HG02852 (cell line): ENCODE measurements at regions not wholly inside any gene's neighbourhood (a gene's known extent, or its start where the extent isn't known, plus 50 kb on each side); places are given as distances from the start of the nearest gene placed in this dataset.
"Not testable (repeated sequence)": the region's sequence is repeated elsewhere in the genome, so short reads cannot be mapped to it uniquely, and the experiment has no call there.

Experiments used
- ATAC-seq: cut with Tn5 transposase; IDR thresholded peaks from one replicate; pipeline ENCODE4 v1.9.1; 2021; ENCODE audit warnings: mild to moderate bottlenecking, moderate library complexity; ENCODE audit not compliant: unreplicated experiment

DNA sequence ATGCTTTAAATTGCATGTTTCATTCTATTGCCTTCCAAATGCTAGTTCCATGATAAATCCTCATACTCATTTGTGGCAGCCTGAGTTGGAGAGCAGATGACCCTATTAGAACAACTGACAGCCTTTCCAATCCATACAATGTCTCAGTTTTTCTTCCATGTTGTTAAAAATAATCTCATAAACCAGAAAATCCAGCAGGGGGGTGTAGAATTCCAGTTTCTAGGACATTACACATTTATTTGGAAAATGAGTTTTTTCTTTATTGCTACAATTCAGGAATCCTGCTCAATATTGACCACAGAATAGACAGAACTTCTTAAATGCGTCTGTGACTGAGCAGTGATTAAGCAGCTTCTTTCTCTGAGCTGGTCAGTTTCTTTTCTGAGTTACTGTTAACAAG, 174.2 kb upstream of the ATP10A start:
- ATAC-seq: no peak

DNA sequence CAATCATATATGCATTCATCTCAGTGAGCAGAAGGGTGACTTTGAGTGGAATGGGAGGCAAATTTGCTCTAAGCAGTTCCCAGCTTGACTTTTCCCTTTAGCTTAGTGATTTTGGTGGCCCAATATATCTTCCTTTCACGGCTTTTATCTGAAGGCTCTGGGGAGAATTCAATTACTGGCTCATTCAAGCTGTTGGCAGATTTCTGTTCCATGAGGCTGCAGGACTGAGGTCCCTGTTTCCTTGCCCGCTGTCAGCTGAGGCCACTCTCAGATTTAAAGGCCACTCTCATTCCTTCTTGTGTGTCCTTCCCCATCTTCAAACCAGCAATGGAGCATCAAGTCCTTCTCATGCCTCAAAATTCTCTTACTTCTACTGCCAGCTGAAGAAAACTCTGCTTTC, 170.4 kb upstream of the ATP10A start:
- no peak for ATAC-seq

DNA sequence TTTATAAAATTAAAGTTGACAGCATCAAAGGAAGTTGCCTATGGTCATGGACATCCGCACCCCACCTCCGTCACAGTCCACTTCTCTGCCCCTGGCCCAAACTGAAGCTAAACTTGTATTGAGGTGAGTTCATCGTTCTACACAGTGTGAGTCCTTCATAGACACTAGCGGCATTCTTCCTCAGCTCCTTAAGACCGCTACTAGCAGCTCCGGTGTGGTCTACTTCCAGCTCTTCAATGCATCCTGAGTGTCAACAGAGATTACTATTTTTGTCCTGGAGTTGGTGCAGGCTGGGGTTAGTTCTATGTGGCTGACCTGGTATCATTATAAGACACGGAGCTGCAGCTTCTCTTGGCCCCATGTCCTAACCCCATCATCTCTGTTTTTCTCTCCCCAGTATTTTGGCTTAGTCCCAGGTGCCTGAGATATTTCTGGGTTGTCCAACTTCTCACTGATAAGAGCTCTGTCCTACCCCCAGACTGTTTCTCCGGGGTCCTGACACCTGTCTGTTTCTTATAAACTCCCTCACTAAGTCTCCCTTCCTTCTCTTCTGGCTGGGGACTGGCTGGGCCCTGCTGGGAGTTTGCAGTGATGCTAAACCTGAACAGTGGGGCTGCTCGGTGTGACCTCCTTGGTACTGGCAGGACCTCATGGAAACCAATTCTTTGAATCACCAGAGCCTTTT, 169.2 kb upstream of the ATP10A start:
- ATAC-seq: no peak

- not testable (repeated sequence) for ATAC-seq
Observed at GRCh38 chr15:26029586-26029985, 166.5 kb upstream of the ATP10A start.

GRCh38 chr15:26029146-26029545, 166.0 kb upstream of the ATP10A start:
- no peak for ATAC-seq

DNA sequence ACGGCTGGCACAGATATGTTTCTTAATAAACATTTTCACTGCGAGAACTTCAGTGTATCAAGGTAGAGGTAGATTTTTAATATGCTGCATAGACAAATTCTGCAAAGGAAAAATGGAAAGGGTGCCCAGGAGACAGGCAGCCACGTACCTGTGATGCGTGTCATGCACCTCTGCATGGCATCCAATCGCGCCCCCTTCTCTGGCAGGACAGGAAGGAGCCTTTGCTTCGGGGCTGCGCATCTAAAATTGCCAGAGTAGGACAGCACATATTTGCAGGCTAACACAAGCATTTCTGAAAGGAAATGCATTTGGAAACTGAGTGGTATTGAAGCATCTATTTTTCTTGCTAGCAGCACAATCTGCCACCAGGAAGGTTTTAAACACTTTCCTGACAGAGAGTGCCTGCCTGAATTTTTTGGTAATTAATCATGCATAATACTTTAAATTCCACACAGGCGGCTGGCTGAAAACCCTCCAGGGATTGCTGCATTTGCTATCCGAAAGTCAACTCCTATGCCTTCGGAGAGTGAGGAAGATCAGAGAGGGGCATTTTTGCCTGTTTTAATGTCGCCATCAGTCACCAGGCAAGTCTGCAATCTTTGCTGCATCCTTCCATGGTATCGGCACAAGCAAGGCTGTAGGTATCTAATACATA, 165.1 kb upstream of the ATP10A start:
- ATAC-seq: no peak

DNA sequence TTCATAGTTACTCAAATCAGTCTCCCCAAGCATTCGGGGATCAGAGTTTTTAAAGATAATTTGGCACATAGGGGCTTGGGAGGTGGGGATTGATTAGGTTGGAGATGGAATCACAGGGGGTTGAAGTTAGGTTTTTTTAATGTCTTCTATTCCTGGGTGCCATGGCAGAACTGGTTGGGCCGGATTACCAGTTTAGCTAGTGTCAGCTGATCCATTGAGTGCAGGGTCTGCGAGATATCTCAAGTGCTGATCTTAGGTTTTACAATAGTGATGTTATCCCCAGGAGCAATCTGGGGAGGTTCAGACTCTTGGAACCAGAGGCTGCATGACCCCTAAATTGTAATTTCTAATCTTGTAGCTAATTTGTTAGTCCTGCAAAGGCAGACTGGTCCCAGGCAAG, 163.5 kb upstream of the ATP10A start:
- not testable (repeated sequence) for ATAC-seq

DNA sequence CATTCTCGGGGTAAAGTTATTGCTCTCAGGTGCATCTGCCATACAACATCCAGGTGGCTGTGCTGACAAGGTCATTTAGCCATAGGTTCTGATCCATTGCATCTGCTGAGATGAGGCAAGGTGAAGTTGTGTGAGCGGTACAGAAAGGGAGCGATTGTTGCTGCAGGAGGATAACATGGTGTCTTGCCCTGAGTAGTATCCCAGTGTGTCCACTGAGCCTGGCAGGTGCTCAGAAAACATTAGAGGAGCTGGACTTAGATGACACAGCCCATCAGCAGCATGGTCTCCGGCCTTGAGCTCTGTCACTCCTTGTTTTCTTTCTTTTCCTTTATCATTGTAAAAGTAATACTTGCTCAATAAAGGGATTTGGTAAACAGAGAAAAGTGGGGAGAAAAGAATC, 161.1 kb upstream of the ATP10A start:
- ATAC-seq: no peak

DNA sequence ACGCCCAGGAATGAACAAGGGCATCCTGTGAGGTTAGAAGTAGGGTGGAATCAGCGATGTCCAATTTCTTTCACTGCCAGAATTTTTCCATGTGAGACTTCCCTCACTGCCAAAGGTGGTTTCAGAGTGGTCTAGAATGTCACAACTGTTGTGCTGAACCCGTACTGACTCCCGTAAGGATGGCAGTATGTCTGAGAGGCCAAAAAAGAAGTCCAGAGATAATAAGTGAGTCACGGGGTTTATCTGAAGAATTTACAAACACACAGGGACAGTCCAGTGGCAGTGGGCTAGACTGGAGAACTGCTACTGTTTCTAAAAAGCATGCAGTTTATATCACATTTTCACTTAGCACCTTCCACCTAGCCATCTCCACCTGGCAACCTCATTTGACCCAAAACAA, 160.6 kb upstream of the ATP10A start:
- ATAC-seq: no peak

GRCh38 chr15:26023231-26023630, 160.1 kb upstream of the ATP10A start:
- ATAC-seq: no peak

DNA sequence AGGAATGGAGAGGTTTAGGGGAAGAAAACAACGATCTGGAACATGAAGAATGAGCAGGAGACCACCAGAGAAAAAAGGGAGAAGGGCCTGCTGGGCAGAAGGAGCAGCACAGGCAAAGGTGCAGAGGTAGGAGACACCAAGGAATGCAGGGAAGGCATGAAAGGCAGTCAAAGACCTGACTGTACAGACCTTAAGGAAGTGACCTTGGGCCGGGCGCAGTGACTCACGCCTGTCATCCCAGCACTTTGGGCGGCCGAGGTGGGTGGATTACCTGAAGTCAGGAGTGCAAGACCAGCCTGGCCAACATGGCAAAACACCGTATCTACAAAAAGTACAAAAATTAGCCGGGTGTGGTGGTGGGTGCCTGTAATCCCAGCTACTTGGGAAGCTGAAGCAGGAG, 157.7 kb upstream of the ATP10A start:
- no peak for ATAC-seq

DNA sequence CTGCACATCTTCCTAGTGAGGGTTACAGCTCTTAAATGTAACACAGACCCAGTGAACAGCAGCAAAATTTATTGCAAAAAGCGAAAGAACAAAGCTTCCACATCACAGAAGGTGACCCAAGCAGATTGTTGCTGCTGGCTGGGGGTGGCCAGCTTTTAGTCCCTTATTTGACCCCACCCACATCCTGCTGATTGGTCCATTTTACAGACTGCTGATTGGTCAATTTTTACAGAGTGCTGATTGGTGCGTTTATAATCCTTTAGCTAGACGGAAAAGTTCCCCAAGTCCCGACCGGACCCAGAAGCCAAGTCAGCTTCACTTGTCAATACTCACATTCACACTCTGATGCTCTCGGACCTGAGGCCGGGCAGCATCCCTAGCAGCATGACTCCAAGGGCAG, 154.5 kb upstream of the ATP10A start:
- ATAC-seq: no peak

GRCh38 chr15:26015516-26016075, 152.5 kb upstream of the ATP10A start:
- no peak for ATAC-seq

DNA sequence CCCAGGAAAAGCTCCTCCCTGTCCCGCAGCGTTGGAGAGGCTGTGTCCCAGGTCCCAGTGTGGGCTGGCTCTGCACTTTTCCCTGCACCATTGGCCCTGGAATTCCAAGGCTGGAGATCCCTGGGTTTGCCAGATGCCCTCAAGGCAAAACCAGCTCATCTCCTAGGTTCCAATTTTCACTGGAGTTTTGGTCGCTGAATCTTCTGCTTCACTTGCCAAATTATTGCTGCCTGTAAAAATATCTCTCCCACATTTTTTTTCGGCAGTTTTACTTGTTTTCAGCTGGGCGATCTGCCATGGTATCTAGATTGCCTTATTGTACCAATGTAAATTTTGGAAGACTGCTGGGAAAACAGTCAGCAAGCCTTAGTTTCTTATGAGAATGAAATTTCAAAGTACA, 150.9 kb upstream of the ATP10A start:
- no peak for ATAC-seq

DNA sequence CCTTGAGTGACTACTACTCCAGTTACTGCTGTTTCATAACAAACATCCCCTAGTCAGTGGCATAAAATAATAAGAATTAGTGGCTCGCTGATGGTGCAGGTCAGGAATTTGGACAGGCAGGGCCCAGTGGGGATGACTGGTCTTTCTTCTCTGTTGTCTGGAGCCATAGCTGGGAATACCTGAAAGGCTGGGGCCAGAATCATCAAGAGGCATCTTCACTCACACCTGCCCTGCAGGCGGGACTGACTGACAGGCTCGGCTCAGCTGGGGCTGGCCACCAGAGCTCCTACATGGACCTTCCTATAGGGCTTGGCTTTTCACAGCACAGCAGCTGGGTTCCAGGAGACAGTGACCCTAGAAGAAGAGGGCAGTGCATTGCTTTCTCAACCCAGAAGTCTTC, 148.8 kb upstream of the ATP10A start:
- no peak for ATAC-seq

DNA sequence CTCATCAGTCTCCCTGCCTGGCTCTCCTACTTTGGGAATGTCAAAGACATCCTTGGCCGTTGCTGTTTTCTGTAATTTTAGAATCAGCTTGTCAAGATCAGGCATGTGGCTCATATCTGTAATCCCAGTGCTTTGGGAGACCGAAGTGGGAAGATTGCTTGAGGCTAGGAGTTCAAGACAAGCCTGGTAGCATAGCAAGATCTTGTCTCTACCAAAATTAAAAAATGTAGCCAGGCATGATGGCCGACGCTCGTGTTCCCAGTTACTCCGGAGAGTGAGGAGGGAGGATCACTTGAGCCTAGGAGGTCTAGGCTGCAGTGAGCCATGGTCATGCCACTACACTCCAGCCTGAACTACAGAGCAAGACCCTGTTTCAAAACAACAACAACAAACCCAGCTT, 144.0 kb upstream of the ATP10A start:
- no peak for ATAC-seq

- no peak for ATAC-seq
Observed at GRCh38 chr15:26001201-26001600, 138.1 kb upstream of the ATP10A start.

- ATAC-seq: no peak
Observed at GRCh38 chr15:25993506-25993905, 130.4 kb upstream of the ATP10A start.

DNA sequence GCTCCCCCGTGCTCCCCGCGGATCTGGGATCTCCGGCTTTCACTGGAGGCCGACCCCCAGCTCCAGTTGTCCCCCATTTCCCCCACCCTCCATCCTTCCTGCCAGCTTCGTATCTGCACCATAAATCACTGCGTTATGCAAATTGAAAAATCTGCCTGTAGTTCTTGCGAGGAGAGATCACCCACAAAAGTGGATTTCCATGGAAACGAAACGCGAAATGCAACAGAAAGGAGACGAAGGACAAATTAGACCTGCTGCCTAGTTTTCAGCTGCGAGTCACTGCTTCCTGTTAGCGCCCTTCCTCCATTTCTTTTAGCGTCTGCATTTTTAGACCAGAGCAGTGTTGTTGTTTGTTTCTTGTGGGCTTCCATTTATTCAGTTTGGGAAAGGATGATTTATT, 127.1 kb upstream of the ATP10A start:
- ATAC-seq: no peak

- ATAC-seq: no peak
Observed at GRCh38 chr15:25989327-25989726, 126.2 kb upstream of the ATP10A start.

DNA sequence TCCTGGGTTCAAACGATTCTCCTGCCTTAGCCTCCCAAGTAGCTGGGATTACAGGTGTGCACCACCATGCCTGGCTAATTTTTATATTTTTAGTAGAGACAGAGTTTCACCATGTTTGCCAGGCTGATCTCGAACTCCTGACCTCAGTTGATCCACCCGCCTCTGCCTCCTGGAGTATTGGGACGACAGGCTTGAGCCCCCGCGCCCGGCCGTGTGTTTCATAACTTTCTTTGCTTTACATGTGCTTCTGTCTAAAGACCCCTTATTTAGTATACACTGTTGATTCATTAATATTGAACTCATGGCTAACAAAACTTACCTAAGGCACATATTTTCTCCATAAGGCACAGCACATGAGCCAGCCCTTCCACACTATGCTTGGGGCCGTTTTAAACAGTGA, 125.6 kb upstream of the ATP10A start:
- not testable (repeated sequence) for ATAC-seq

GRCh38 chr15:25987638-25988037, 124.5 kb upstream of the ATP10A start:
- no peak for ATAC-seq

GRCh38 chr15:25985165-25985564, 122.0 kb upstream of the ATP10A start:
- ATAC-seq: no peak
